T-helper 2 cell treated with Interferon-gamma antibody and Interleukin-4, amounts not matched to agents 100 ng/mL and 5 ng/mL, for 36 hours (primary cell): ENCODE measurements at regions not wholly inside any gene's neighbourhood (a gene's known extent, or its start where the extent isn't known, plus 50 kb on each side); places are given as distances from the start of the nearest gene placed in this dataset.

Experiments
- intact Hi-C: fragments of 100-400 bp; cut with micrococcal nuclease; formaldehyde crosslinking; loops from one replicate; pipeline ENCODE4 v1.15.1; 2023

- intact Hi-C loops, result no loop called here
Observed at GRCh38 chr4:24067367-24068193, 177.7 kb upstream of the PPARGC1A start.

GRCh38 chr4:24065974-24066373 lies 176.1 kb upstream of the PPARGC1A start:
- intact Hi-C loops, result no loop called here

GRCh38 chr4:24063731-24064130 lies 173.9 kb upstream of the PPARGC1A start:
- intact Hi-C loops, result no loop called here

- intact Hi-C loops, result no loop called here
Observed at GRCh38 chr4:24060932-24061331, 171.1 kb upstream of the PPARGC1A start.

- intact Hi-C loops, result no loop called here
Observed at GRCh38 chr4:24059839-24060238, 170.0 kb upstream of the PPARGC1A start.

- intact Hi-C loops, result no loop called here
Observed at GRCh38 chr4:24057915-24058559, 168.2 kb upstream of the PPARGC1A start.

GRCh38 chr4:24056289-24056688 lies 166.4 kb upstream of the PPARGC1A start:
- intact Hi-C loops, result no loop called here

- intact Hi-C loops, result loop anchor here (1.0 kb wide), 1 partner anchor 34 kb away; no protein-coding TSS in a partner anchor
Observed at GRCh38 chr4:24055623-24056022, 165.8 kb upstream of the PPARGC1A start.

- intact Hi-C loops, result loop anchor here (1.0 kb wide), 1 partner anchor 34 kb away; no protein-coding TSS in a partner anchor
Observed at GRCh38 chr4:24054910-24055309, 165.1 kb upstream of the PPARGC1A start.

- intact Hi-C loops, result no loop called here
Observed at GRCh38 chr4:24053934-24054333, 164.1 kb upstream of the PPARGC1A start.

GRCh38 chr4:24044610-24045589 lies 155.1 kb upstream of the PPARGC1A start:
- intact Hi-C loops, result no loop called here

GRCh38 chr4:24042094-24042493 lies 152.2 kb upstream of the PPARGC1A start:
- intact Hi-C loops, result no loop called here

GRCh38 chr4:24040811-24041210 lies 151.0 kb upstream of the PPARGC1A start:
- intact Hi-C loops, result no loop called here

GRCh38 chr4:24033626-24034025 lies 143.8 kb upstream of the PPARGC1A start:
- intact Hi-C loops, result no loop called here

GRCh38 chr4:24032371-24032989 lies 142.6 kb upstream of the PPARGC1A start:
- intact Hi-C loops, result no loop called here

GRCh38 chr4:24026596-24026995 lies 136.7 kb upstream of the PPARGC1A start:
- intact Hi-C loops, result no loop called here

GRCh38 chr4:24024605-24025004 lies 134.8 kb upstream of the PPARGC1A start:
- intact Hi-C loops, result no loop called here

- intact Hi-C loops, result no loop called here
Observed at GRCh38 chr4:24024157-24024556, 134.3 kb upstream of the PPARGC1A start.

- intact Hi-C loops, result no loop called here
Observed at GRCh38 chr4:24015782-24016181, 125.9 kb upstream of the PPARGC1A start.

GRCh38 chr4:24013668-24014422 lies 124.0 kb upstream of the PPARGC1A start:
- intact Hi-C loops, result no loop called here
